ENCODE measurements at regions not wholly inside any gene's neighbourhood (a gene's known extent, or its start where the extent isn't known, plus 50 kb on each side); places are given as distances from the start of the nearest gene placed in this dataset.

- Histone ChIP-seq H3K9me3 (ENCODE audit: control insufficient read depth in 4 of 4, insufficient read depth in 3 of 4, low read length in 3 of 4) (no peaks in the 10 kb centered on the region), H3K36me3 (ENCODE audit: control insufficient read depth in 4 of 4, insufficient read depth in 4 of 4, low read length in 4 of 4) (no peaks in the 10 kb centered on the region), H3K9ac (ENCODE audit: insufficient read depth in 1 of 2, low read length in 2 of 2) (no peak overlapping the region), H3K4me1 (ENCODE audit: control insufficient read depth in 5 of 5, insufficient read depth in 5 of 5, low read length in 5 of 5) (no peaks in the 10 kb centered on the region), H3K27ac (ENCODE audit: low read depth in 1 of 2, low read length in 1 of 2) (no peak overlapping the region), H3K4me3 (no peak overlapping the region), H3K27me3 (ENCODE audit: control insufficient read depth in 3 of 3, insufficient read depth in 3 of 3, low read length in 2 of 3) (peaks cover 0 to 3% (median 0%) of the 10 kb centered on the region in 3 donors)
- WGBS, 2 donors: 73 to 77% methylated on average over 3 of the region's 3 CpGs
- ATAC-seq (ENCODE audit: insufficient read depth, low FRiP score): no peak
- TF ChIP-seq CTCF (IDR thresholded peaks at IDR 0.05; ENCODE audit: control extremely low read depth, extremely low read depth): no peak
- DNase-seq: no peak
Measured at GRCh38 chr10:129294944-129295343, 172.1 kb upstream of the MGMT start.

GRCh38 chr10:129305046-129305445, 162.0 kb upstream of the MGMT start:
- Histone ChIP-seq H3K27ac (ENCODE audit: low read depth in 1 of 2, low read length in 1 of 2) (no peak overlapping the region), H3K4me1 (ENCODE audit: control insufficient read depth in 5 of 5, insufficient read depth in 5 of 5, low read length in 5 of 5) (no peaks in the 10 kb centered on the region), H3K4me3 (no peak overlapping the region), H3K36me3 (ENCODE audit: control insufficient read depth in 4 of 4, insufficient read depth in 4 of 4, low read length in 4 of 4) (no peaks in the 10 kb centered on the region), H3K27me3 (ENCODE audit: control insufficient read depth in 3 of 3, insufficient read depth in 3 of 3, low read length in 2 of 3) (no peaks in the 10 kb centered on the region), H3K9ac (ENCODE audit: insufficient read depth in 1 of 2, low read length in 2 of 2) (no peak overlapping the region), H3K9me3 (ENCODE audit: control insufficient read depth in 4 of 4, insufficient read depth in 3 of 4, low read length in 3 of 4) (no peaks in the 10 kb centered on the region)
- peak in 2 of 3 donors; percentile 10 to 25 for DNase-seq
- WGBS, 2 donors: 30 to 39% methylated on average over 5 of the region's 5 CpGs
- no peak for ATAC-seq (ENCODE audit: insufficient read depth, low FRiP score)
- TF ChIP-seq CTCF (IDR thresholded peaks at IDR 0.05; ENCODE audit: control extremely low read depth, extremely low read depth): no peak

GRCh38 chr10:129307141-129307540, 159.9 kb upstream of the MGMT start:
- DNase-seq (no peak), ATAC-seq (ENCODE audit: insufficient read depth, low FRiP score) (no peak)
- Histone ChIP-seq H3K9ac (ENCODE audit: insufficient read depth in 1 of 2, low read length in 2 of 2) (no peak overlapping the region), H3K4me1 (ENCODE audit: control insufficient read depth in 5 of 5, insufficient read depth in 5 of 5, low read length in 5 of 5) (no peaks in the 10 kb centered on the region), H3K36me3 (ENCODE audit: control insufficient read depth in 4 of 4, insufficient read depth in 4 of 4, low read length in 4 of 4) (no peaks in the 10 kb centered on the region), H3K9me3 (ENCODE audit: control insufficient read depth in 4 of 4, insufficient read depth in 3 of 4, low read length in 3 of 4) (peaks cover 0 to 2% (median 0%) of the 10 kb centered on the region in 4 donors), H3K27ac (ENCODE audit: low read depth in 1 of 2, low read length in 1 of 2) (no peak overlapping the region), H3K4me3 (no peak overlapping the region), H3K27me3 (ENCODE audit: control insufficient read depth in 3 of 3, insufficient read depth in 3 of 3, low read length in 2 of 3) (no peaks in the 10 kb centered on the region)
- no peak for TF ChIP-seq CTCF (IDR thresholded peaks at IDR 0.05; ENCODE audit: control extremely low read depth, extremely low read depth)
- WGBS, 2 donors: 76 to 87% methylated on average over 8 of the region's 8 CpGs

GRCh38 chr10:129308953-129309564, 158.0 kb upstream of the MGMT start:
- Histone ChIP-seq H3K9me3 (ENCODE audit: control insufficient read depth in 4 of 4, insufficient read depth in 3 of 4, low read length in 3 of 4) (peaks cover 0 to 5% (median 1%) of the 10 kb centered on the region in 4 donors), H3K36me3 (ENCODE audit: control insufficient read depth in 4 of 4, insufficient read depth in 4 of 4, low read length in 4 of 4) (no peaks in the 10 kb centered on the region), H3K9ac (ENCODE audit: insufficient read depth in 1 of 2, low read length in 2 of 2) (no peak overlapping the region), H3K27ac (ENCODE audit: low read depth in 1 of 2, low read length in 1 of 2) (no peak overlapping the region), H3K27me3 (ENCODE audit: control insufficient read depth in 3 of 3, insufficient read depth in 3 of 3, low read length in 2 of 3) (no peaks in the 10 kb centered on the region), H3K4me3 (no peak overlapping the region), H3K4me1 (ENCODE audit: control insufficient read depth in 5 of 5, insufficient read depth in 5 of 5, low read length in 5 of 5) (no peaks in the 10 kb centered on the region)
- no peak for ATAC-seq (ENCODE audit: insufficient read depth, low FRiP score)
- WGBS, 2 donors: 85% methylated on average over 10 of the region's 10 CpGs
- DNase-seq: no peak
- no peak for TF ChIP-seq CTCF (IDR thresholded peaks at IDR 0.05; ENCODE audit: control extremely low read depth, extremely low read depth)

All from lung (tissue), 11 donors.